Stimulated activated naive CD8-positive, alpha-beta T cell treated with anti-CD3 and anti-CD28 coated beads, Interleukin-15, Interleukin-2, amounts not matched to agents 100 U/mL and 50 U/mL, for 24 hours (primary cell): ENCODE measurements at regions not wholly inside any gene's neighbourhood (a gene's known extent, or its start where the extent isn't known, plus 50 kb on each side); places are given as distances from the start of the nearest gene placed in this dataset.
"Not testable (repeated sequence)": the region's sequence is repeated elsewhere in the genome, so short reads cannot be mapped to it uniquely, and the experiment has no call there.

ENCODE experiments used
- ATAC-seq: fragments of 150-1000 bp; cut with Tn5 transposase; one replicate; pipeline ENCODE4 v1.10.0; 2021
- DNase-seq: peaks from one replicate; pipeline ENCODE4 v3.0.0; 2021

DNA sequence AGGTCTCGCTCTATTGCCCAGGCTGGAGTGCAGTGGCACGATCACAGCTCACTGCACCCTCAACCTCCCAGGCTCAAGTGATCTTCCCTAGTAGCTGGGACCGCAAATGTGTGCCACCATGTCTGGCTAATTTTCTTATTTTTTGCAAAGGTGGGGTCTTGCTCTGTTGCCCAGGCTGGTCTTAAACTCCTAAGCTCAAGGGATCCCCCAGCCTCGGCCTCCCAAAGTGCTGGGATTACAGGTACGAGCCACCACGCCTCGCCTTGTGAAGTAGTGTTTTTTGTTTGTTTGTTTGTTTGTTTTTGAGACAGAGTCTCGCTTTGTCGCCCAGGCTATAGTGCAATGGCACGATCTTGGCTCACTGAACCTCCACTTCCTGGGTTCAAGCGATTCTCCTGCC, 125.5 kb downstream of the HAUS1 start:
- ATAC-seq, DNase-seq: not testable (repeated sequence)

DNA sequence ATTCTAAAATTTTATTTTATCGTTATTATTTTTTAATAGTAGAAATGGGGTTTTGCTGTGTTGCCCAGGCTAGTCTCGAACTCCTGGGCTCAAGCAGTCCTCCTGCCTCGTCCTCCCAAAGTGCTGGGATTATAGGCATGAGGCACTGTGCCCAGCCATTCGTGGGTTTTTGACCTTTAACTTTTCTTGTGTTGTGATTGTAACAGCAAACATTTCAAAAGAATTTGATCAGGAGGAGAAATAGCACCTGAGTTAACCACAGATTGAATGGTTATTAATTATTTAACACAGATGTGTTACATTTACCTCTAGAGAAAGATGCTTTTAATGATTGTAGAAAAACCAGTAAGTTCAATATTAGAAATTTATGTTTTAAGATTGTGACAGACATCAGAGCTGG, 132.0 kb downstream of the HAUS1 start:
- no peak for DNase-seq
- no peak for ATAC-seq

DNA sequence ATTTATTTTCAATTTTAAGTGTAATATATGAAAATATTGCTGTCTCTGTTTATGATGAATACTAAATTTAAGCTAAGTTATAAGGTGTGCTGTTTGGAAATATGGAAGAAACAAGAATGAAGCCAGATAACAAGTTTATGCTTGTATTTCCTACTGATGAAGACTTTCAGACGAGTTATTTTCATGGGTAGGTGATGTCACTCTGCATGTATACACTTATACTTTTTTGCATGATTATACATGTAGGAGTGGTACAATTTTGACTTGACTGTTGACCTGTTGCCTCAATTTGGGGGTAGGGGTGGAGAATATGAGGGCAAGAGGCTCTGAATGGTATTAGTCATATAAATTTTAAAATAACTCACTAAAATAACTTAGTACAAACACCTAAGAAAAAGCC, 133.7 kb downstream of the HAUS1 start:
- ATAC-seq: no peak
- no peak for DNase-seq

DNA sequence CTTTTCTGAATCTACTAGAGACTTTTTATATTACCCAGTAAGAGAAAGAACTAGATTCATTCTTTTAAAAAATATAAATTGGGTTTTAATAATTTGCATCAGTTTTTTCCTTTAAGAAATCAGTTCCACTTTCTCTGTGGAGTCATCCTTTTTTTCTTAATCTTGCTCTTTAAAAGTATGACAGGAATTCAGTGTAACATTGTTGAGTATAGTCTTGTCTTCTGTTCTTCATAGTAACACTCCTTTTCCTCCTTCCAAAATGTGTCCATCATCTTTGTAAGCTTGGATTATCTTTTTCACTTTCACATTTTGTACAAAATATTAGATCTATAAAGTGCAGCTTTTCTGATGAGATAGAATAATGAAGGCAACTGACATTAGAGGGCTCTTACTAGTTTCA, 135.4 kb downstream of the HAUS1 start:
- no peak for DNase-seq
- no peak for ATAC-seq

DNA sequence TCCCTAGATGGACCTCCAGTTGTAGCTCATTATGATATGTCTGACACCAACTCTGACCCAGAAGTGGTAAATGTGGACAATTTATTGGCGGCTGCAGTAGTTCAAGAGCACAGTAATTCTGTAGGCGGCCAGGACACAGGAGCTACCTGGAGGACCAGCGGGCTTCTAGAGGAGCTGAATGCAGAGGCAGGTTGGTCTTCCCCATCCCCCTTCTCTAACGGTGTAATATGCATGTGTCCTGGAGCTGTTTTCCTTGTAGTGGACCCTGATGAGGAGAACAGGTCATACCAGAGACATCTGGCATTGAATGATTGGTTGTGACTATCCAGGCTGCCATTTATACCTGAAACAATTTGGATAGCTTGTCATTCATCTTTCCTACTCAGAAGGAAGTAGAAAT, 135.8 kb downstream of the HAUS1 start:
- ATAC-seq (no peak), DNase-seq (no peak)

DNA sequence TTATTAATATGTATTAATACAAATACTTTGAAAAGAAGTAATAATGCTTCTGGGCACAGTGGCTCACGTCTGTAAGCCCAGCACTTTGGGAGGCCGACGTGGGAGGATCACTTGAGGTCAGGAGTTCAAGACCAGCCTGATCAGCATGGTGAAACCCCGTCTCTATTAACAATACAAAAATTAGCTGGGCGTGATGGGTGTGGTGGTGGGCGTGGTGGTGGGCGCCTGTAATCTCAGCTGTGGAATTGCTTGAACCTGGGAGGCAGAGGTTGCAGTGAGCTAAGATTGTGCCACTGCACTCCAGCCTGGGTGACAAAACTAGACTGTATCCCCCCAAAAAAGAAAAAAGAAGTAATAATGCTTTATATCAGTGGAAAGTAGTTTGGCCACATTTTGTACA, 137.2 kb downstream of the HAUS1 start:
- DNase-seq, ATAC-seq: not testable (repeated sequence)

DNA sequence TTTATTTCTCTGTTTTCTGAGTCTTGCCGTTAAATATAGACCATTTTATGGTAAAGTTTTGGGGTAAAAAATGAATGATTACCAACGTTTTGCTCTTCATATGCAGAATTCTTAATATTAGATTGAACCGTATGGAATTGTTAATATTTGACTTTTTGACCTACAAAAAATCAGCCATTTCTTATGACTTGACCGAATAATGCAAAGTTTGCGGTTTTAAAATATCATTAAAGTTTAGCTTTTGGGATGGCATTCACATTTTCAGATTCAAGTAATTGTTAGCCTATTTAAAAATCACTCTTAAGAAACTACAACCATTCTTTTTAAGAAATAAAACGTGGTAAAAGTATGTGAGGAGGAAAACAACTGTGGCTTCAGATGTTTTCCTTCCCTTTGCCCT, 138.0 kb downstream of the HAUS1 start:
- no peak for ATAC-seq
- no peak for DNase-seq

DNA sequence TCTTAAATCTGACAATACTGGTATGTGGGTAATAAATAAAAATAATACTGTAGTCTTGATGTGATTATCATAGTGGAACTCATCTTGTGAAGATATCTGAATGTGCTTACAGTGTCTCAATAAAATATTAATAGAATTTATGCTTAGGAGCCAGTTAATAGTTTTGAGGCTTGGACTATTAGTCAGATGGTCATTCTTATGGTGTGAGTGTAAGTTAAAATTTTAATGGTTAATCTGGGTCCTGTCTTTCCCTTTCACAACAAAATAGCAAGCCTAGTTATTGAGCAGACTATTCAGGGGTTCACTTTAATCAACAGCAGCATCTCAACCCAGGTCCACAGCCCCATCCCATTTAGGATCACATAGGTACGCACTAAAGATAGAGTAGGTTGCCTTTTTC, 138.9 kb downstream of the HAUS1 start:
- no peak for DNase-seq

DNA sequence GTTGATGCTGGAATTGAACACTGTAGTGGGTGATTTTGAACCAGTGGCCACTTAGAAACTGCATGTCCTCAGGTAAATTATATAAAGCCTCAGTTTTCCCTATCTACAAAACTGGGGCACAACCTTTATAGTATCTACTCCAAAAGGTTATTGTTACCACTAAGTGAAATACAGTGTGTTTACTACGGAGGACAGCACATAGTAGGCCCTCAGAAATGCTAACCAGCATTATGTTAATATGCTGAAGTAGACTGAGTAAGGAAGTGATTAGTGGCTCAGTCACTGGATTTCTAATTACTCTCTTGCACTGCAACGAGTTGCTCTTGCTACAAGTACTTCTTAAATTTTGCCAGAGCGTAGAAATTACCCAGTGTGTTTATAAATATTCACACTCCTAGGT, 139.5 kb downstream of the HAUS1 start:
- ATAC-seq: no peak
- no peak for DNase-seq

More for the DNA sequence above, 138.9 kb downstream of the HAUS1 start:
- no peak for ATAC-seq

DNA sequence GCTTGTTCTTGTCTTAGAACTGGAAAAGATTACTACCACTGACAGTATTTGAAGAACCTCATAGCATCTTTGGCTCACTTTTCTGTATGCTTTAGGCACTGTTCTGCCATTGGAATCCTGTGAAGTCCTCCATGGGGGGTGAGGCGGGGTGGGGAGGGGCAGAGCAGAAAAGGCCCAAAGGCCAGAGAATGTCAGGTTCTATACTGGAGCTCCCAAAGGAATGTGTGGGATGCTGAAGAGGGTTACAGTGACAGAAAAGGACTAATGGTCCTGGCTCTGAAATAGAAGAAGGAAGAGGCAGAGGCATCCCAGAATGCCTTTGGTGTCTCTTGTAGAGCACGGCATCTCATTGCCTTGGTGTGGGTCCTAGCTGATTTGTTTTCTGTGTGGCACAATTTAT, 141.9 kb downstream of the HAUS1 start:
- ATAC-seq (no peak), DNase-seq (no peak)

DNA sequence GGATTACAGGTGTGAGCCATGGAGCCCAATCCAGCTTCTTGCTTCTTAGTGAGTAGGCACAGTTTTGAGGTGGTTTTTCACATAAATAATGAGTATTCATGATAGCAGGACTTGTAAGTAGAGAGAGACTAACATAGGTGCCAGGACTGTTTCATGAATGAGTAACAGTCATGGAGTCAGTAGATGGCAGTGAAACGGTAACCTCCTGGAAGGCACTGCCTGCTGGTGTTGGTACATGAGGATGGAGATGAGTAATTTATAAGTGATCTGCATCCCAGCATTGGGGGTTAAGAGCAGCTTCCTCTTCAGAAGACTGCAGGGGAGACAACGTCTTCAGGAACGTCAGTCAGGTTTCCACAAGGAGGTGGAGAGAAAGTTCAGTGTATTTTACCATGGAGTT, 143.8 kb downstream of the HAUS1 start:
- no peak for DNase-seq
- no peak for ATAC-seq

DNA sequence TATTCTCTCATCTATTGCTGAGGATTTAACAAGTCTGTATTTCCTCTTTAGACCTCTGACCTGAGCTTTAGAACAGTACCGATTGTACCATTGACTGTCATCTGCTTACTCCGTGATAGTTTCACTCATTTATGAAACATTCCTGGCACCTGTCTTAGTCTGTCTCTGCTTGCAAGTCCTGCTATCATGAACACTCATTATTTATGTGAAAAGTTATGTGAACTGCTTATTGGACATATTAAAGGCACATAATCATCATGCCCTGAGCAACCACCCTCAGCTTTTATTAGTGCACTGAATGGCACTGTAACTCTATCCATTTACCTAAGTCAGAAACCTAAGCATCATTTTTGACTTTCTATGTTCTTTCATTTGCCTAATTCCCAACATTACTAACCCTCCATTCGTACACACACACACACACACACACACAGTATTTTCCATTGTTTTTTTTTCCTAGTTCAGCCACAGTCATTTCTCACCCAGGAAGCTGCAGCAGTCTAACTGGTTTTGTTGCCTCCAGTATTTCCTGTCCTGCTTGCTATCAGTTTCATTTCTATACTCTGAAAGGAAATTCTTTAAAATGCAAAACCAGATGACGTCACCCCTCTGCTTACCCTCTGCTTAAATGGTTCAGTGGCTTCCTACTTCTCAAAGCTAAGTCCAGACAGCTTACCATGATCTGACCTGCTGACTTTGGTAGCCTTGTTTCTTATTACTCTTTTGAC, 146.1 kb downstream of the HAUS1 start:
- ATAC-seq: peak; percentile 95

DNA sequence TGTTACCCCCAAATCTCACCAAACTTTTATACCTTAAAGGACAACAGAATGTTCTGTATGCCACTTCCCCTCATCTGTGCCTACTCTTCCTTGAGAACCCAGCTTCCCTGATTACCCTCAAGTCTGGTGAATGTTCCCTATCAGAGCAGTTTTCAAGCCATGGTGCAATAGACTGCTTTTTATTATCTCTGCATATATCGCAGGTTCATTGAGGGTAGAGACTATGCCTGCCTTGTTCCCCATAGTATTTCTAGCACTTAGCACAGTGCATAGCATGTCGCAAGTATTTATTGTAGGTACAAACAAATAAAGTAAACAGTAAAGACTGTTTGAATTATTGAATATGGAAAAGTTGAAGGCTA, 146.6 kb downstream of the HAUS1 start:
- DNase-seq: no peak
- ATAC-seq: peak; percentile 14

More for the DNA sequence above, 146.1 kb downstream of the HAUS1 start:
- DNase-seq: peak; percentile 38

DNA sequence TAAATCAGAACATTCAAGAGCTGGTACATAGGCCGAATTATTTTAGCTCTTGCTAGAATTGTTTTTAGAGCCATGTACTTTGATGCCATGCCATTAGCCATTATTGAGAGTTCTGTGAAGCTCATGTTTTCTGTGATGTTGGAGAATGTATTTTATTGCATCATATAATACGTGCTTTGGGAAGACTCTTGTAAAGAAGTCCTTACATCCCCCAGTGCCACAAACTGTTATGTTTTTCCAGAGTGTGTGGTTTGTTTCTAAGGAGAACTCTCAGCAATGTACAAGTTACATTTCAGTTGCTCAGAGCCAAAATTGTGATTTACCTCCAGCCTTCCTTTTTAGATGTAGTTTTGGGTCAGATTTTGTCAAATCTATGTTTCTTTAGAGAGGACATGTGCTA, 148.6 kb downstream of the HAUS1 start:
- ATAC-seq: no peak
- no peak for DNase-seq

DNA sequence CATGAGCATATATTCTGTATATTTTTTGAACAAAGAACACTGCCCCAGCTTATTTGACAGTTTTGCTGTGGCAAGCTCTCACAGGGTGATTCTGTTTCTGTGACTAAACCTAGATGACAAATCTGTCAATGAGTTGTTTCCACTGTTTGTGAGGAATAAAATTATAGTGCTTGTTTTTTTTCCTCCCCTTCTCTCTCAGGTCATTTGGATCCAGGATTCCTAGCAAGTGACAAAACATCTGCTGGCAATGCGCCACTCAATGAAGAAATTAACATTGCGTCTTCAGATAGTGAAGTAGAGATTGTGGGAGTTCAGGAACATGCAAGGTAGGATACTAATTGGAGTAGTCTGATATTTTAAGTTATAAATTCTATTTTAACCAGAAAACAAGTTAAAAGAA, 149.3 kb downstream of the HAUS1 start:
- DNase-seq (no peak), ATAC-seq (no peak)

DNA sequence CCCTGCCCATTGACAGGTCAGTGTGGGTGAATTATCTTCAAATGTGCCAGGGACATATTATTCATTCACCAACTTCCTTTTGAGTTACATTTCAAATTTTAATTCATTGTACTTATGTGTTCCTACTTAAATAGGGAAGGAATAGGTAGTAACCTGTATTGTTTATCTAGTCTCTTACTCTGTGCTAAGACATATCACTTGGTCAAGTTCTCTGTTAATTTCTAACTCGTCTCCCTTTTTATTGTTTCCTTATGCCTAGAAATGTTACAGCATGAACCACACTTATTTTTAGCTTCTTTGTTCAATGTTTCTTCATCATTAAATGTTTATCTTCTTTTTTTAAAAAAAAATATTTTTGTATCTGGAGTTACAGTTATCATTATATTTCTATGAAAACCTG, 151.9 kb downstream of the HAUS1 start:
- ATAC-seq (no peak), DNase-seq (no peak)

DNA sequence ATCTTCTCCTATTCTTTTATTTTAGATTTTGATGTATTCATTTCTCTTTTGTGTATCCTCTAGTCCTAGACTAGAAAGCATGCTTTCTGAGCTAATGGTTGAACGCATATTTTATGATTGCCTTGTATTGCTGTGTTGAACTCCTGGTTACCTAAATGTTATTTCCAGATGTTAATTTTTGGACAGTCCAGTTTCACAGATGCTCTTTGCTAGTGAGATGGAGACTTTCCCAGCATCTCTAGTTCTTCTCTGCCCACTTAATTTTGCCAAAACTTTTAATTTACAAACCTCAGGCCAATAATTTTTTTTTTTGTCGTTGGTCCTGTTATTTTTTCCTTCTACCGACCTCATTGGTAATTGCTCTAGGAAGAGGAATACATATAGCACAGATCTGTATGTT, 153.2 kb downstream of the HAUS1 start:
- DNase-seq (no peak), ATAC-seq (no peak)

DNA sequence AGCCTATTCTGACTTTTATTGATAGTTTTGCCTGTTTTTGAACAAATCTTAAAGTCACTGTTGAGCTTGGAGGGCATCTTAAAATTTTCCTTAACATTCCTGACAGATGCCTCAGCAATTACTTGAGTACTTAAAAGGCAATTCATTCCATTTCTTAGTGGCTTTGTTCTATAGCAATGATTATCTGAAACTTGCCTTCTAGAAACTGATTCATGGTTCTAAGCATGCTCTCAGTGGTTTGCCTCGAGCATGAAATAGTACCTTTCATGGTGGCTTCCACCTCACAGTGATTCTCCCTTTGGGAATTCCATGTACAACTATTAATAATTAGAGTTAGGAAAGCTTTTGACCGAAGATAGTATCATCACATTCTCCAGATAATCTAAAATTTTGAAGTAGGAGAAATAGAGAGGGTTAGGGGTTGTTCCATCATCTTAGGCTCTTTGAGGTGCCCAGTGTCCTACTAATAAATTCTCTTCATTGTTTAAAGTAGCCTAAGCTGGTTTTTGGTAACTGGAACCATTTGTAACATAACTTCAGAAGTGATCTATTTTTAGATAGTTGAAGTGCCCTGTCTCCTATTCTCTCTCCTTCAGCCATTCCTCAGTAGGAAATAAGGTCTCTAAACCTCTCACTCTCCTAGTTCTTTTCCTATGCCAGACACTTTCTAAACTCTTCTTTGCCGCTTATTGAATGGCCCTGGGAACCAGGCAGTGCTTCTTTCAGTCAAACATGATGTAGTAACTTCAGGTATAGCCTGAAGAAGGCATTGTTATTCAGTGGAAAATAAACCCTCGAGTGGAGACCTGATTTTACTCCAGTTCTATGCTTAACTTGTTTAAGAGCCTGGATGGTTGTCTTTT, 156.1 kb downstream of the HAUS1 start:
- DNase-seq: no peak
- no peak for ATAC-seq

DNA sequence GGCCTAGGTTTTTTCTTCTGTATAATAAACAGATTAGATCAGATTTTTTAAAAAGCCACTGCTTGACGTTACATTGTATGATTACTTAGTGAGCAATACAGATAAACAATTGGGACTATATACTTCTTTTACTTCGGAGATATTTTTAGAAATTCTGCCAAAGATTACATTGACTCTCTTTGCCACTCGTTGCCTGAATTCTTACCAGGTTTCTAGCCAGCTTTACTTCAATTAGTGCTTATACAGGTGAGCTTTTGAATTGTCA, 156.6 kb downstream of the HAUS1 start:
- ATAC-seq: no peak

DNA sequence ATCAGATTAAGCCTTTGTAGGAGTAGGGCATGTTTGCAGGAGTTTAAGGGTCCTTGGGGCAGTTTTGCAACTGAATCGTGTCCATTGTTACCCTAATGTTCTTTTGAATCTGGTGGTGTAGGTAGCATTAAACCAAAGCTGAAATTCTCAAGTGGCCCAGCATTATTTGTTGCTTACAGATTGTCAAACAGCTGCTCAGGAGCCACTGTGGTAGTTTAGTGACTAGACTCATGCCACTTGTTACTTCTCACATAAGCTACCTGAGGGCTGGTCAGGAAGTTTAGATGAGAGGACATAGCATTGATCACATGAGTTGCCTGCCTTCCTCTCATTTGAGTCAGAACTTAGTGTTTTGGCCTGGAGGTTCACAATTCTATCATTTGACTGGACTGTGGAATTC, 157.6 kb downstream of the HAUS1 start:
- DNase-seq (no peak), ATAC-seq (no peak)

More for the DNA sequence above, 156.6 kb downstream of the HAUS1 start:
- no peak for DNase-seq

DNA sequence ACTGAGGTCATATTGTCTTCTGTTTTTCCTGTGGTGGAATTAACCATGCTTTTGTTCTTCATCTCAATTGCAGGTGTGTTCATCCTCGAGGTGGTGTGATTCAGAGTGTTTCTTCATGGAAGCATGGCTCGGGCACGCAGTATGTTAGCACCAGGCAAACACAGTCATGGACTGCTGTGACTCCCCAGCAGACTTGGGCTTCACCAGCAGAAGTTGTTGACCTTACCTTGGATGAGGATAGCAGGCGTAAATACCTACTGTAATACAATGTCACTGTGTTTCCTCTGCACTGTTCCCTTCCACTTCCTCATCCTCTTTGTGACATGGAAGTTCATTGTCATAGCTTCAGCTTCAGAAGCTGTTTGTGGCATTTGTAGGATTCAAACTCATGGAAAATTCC, 158.7 kb downstream of the HAUS1 start:
- ATAC-seq (no peak), DNase-seq (no peak)

DNA sequence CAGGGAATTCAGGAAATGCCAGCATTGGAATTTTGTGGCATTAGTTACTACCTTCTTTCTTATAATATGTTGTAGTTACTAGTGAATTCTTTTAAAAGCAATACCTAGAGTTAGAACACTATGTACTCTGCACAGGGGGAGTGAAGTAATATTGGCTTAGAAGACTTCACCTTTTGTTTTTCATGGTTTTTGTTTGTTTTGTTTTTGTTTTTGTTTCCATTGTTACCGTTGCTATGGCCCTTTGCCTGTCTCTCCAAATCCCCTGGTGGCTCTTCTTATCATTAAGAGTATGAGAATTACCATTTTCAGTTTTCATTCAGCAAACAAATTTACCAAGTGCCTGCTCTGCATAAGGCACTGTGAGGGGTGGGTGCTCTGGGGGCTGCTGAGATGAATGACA, 160.1 kb downstream of the HAUS1 start:
- DNase-seq (no peak), ATAC-seq (peak; percentile 14)

DNA sequence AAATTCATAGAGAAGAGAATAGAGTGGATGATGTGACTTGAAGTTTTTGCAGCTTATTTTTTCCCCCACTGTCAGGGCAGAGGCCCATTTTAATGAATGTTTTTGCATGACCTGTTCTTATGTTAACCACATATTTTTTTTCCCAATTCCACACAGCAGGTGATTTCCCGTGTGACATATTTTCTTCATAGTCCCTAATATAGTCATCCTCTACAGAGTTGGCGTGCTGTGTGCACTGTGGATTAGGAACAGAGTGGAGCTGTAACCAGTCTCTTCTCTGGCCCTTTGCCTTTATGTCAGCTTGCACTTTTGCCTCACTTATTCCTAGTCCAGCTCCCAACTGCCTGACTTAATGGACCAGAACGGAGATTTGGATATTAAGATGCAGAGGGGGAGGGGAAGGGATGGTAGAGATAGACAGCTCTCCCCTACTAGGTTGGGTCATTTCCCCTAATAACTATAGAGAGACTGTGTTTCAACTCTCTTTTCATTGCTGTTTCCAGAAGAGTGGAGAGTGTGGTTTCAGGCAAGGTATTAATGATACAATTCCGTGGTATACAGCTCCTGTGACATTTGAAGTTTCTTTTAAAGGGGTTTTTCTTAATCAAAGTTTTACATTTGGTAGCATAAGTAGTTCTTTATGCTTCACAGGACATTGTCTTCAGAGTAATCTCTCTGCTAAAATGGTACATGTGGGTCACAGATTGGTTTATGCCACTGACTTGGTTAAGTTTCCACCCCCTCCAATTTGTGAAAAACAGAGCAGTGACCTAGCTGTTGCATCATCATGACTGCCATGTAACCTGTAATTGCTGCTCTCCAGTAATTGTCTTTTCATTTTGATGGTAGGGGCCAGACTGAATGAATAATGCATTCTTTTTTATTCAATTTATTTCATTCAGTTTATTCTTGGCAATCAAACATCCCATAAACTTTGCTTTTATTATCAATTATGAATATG, 161.3 kb downstream of the HAUS1 start:
- peak; percentile 84 for ATAC-seq

More for the DNA sequence above, 161.3 kb downstream of the HAUS1 start:
- DNase-seq: no peak
